PC-9 (cell line): ENCODE measurements at regions not wholly inside any gene's neighbourhood (a gene's known extent, or its start where the extent isn't known, plus 50 kb on each side); places are given as distances from the start of the nearest gene placed in this dataset.

Experiments used
- CTCF ChIP-seq: fragments of 200-600 bp; sonication (generic); conservative IDR thresholded peaks from 2 replicates; pipeline ENCODE4 v1.6.1; 2017; ENCODE audit warnings: mixed run types, antibody characterized with exemption, mild to moderate bottlenecking, moderate library complexity
- EZH2 ChIP-seq: fragments of 200-600 bp; sonication (generic); IDR thresholded peaks from 2 replicates; pipeline ENCODE4 v1.8.0; 2017; ENCODE audit warnings: antibody characterized with exemption, low read depth

GRCh38 chr18:57286949-57287348, 65.4 kb upstream of the ST8SIA3 start:
- TF ChIP-seq CTCF (no peak), EZH2 (no peak)
